Panc1 (cell line): ENCODE measurements at regions not wholly inside any gene's neighbourhood (a gene's known extent, or its start where the extent isn't known, plus 50 kb on each side); places are given as distances from the start of the nearest gene placed in this dataset.

Source experiments
- ATAC-seq: fragments of 200-7000 bp; cut with Tn5 transposase; 2 replicates; pipeline ENCODE4 v1.9.1; 2020; ENCODE audit warnings: mild to moderate bottlenecking, moderate library complexity
- BruUV-seq: library from RNA; stranded (reverse); fragments of 400-500 nt; replicated peaks from 2 replicates; lab custom pipeline; 2021; lab: Mats Ljungman, UMichigan
- CTCF ChIA-PET: fragments of 300-600 bp; sonication (Branson Sonifier 250); formaldehyde crosslinking; loops from one replicate; lab custom pipeline; 2022; ENCODE audit warnings: antibody characterized with exemption; lab: Charles Lee
- POLR2A ChIA-PET: fragments of 300-600 bp; sonication (Branson Sonifier 250); formaldehyde crosslinking; loops from one replicate; lab custom pipeline; 2022; ENCODE audit warnings: antibody characterized with exemption; lab: Charles Lee
- DNase-seq: peaks from one replicate; pipeline ENCODE4 v3.0.0-alpha.2; 2010; ENCODE audit warnings: low read depth, low spot score
- H3K27ac ChIP-seq: 2 replicates; pipeline ENCODE4 v1.5.1; 2011; ENCODE audit warnings: mild to moderate bottlenecking, low read length, inconsistent platforms
- H3K27me3 ChIP-seq: fragments of 200-500 bp; sonication (Bioruptor generic); 2 replicates; pipeline ENCODE4 v1.6.0; 2014; ENCODE audit warnings: low read length, inconsistent platforms; ENCODE audit not compliant: control insufficient read depth, insufficient read depth
- H3K36me3 ChIP-seq: fragments of 200-500 bp; sonication (Bioruptor generic); 2 replicates; pipeline ENCODE4 v1.5.1; 2014; ENCODE audit warnings: inconsistent platforms, mild to moderate bottlenecking, low read length, moderate library complexity; ENCODE audit not compliant: control insufficient read depth, insufficient read depth
- H3K4me1 ChIP-seq: 2 replicates; pipeline ENCODE4 v1.5.1; 2011; ENCODE audit warnings: inconsistent platforms, mild to moderate bottlenecking, low read length, moderate library complexity; ENCODE audit not compliant: control insufficient read depth, insufficient read depth
- H3K4me3 ChIP-seq, 2 experiments: 2 replicates each; pipeline ENCODE4 v1.5.1; 2011 to 2012; ENCODE audit warnings: low read depth in 2 of 2, low read length in 2 of 2, mild to moderate bottlenecking in 2 of 2, inconsistent platforms in 1 of 2, moderate library complexity in 1 of 2
- H3K9me3 ChIP-seq: fragments of 200-500 bp; sonication (Bioruptor generic); 2 replicates; pipeline ENCODE4 v1.5.1; 2014; ENCODE audit warnings: low read depth, mild to moderate bottlenecking, inconsistent platforms, low read length, moderate library complexity; ENCODE audit not compliant: control insufficient read depth, insufficient read depth
- POLR2AphosphoS5 ChIP-seq: IDR thresholded peaks from 2 replicates; pipeline ENCODE4 v1.6.1; 2012; ENCODE audit warnings: mild to moderate bottlenecking, low read depth, low read length, moderate library complexity
- SIN3A ChIP-seq: IDR thresholded peaks from 2 replicates; pipeline ENCODE4 v1.6.1; 2012; ENCODE audit warnings: low read depth, mild to moderate bottlenecking, low read length, moderate library complexity, borderline replicate concordance; ENCODE audit not compliant: insufficient read depth
- TCF7L2 ChIP-seq: IDR thresholded peaks from 2 replicates; pipeline ENCODE4 v1.6.1; 2011; ENCODE audit warnings: mild to moderate bottlenecking, low read depth, low read length, inconsistent platforms
- in situ Hi-C: cut with HindIII; loops from 2 replicates; pipeline ENCODE4 v1.10.0; 2016; ENCODE audit warnings: low sequenced_read_pairs, low pct_unique_long_range_greater_than_20kb
- intact Hi-C: fragments of 100-400 bp; cut with micrococcal nuclease; formaldehyde crosslinking; loops from one replicate; pipeline ENCODE4 v1.10.0; 2022; ENCODE audit not compliant: unreplicated experiment
- TF ChIP-seq, protein P1 (sequence below), 2 experiments: IDR thresholded peaks; 2 replicates each; pipeline ENCODE4 v1.6.1; 2011 to 2012; ENCODE audit warnings: low read depth in 2 of 2, control low read depth in 1 of 2, low read length in 1 of 2, mild to moderate bottlenecking in 1 of 2, moderate library complexity in 1 of 2; ENCODE audit not compliant: insufficient read depth in 1 of 2
- TF ChIP-seq, protein P2 (sequence below): fragments of 450-650 bp; IDR thresholded peaks from 2 replicates; pipeline ENCODE4 v1.5.1; 2017; ENCODE audit warnings: mild to moderate bottlenecking

DNA sequence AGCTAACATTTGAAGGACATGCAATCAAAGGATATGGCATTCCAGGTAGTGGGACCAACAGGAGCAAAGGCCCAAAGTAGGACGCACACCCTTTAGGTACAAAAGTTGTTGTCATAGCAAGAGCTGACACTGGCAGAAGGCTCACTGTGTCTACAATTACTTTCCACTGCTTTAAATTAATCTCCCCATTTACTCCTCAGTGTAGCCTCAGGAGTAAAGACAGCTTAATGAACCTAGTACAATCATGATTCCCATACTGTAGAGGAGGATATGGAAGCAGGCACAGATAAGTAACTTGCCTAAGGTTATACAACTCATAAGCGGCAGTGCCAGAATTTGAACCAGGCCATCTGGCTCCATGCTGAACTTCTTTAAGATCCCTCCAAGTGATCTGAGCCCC is 212.9 kb upstream of the SFSWAP start:
- Histone ChIP-seq H3K4me3 (no peak overlapping the region), H3K27ac (no peak overlapping the region), H3K36me3 (no peaks in the 10 kb centered on the region), H3K27me3 (peaks cover 6% of the 10 kb centered on the region; the same call in 1 of the 2 replicates), H3K4me1 (no peaks in the 10 kb centered on the region), H3K9me3 (no peaks in the 10 kb centered on the region)
- BruUV-seq, result no TSS peak
- ATAC-seq, result no peak
- DNase-seq, result no peak
- TF ChIP-seq SIN3A, result no peak
- TF ChIP-seq, protein P1, sequence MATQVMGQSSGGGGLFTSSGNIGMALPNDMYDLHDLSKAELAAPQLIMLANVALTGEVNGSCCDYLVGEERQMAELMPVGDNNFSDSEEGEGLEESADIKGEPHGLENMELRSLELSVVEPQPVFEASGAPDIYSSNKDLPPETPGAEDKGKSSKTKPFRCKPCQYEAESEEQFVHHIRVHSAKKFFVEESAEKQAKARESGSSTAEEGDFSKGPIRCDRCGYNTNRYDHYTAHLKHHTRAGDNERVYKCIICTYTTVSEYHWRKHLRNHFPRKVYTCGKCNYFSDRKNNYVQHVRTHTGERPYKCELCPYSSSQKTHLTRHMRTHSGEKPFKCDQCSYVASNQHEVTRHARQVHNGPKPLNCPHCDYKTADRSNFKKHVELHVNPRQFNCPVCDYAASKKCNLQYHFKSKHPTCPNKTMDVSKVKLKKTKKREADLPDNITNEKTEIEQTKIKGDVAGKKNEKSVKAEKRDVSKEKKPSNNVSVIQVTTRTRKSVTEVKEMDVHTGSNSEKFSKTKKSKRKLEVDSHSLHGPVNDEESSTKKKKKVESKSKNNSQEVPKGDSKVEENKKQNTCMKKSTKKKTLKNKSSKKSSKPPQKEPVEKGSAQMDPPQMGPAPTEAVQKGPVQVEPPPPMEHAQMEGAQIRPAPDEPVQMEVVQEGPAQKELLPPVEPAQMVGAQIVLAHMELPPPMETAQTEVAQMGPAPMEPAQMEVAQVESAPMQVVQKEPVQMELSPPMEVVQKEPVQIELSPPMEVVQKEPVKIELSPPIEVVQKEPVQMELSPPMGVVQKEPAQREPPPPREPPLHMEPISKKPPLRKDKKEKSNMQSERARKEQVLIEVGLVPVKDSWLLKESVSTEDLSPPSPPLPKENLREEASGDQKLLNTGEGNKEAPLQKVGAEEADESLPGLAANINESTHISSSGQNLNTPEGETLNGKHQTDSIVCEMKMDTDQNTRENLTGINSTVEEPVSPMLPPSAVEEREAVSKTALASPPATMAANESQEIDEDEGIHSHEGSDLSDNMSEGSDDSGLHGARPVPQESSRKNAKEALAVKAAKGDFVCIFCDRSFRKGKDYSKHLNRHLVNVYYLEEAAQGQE (IDR thresholded peaks at IDR 0.05; ENCODE audit: insufficient read depth in 1 of 2, low read depth in 2 of 2, low read length in 1 of 2), result no peak
- TF ChIP-seq POLR2AphosphoS5, result no peak
- TF ChIP-seq, protein P2, sequence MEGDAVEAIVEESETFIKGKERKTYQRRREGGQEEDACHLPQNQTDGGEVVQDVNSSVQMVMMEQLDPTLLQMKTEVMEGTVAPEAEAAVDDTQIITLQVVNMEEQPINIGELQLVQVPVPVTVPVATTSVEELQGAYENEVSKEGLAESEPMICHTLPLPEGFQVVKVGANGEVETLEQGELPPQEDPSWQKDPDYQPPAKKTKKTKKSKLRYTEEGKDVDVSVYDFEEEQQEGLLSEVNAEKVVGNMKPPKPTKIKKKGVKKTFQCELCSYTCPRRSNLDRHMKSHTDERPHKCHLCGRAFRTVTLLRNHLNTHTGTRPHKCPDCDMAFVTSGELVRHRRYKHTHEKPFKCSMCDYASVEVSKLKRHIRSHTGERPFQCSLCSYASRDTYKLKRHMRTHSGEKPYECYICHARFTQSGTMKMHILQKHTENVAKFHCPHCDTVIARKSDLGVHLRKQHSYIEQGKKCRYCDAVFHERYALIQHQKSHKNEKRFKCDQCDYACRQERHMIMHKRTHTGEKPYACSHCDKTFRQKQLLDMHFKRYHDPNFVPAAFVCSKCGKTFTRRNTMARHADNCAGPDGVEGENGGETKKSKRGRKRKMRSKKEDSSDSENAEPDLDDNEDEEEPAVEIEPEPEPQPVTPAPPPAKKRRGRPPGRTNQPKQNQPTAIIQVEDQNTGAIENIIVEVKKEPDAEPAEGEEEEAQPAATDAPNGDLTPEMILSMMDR, result no peak
- no peak for TF ChIP-seq TCF7L2
- in situ Hi-C loops, result no loop called here
- intact Hi-C loops, result no loop called here
- ChIA-PET POLR2A (no interaction called here), CTCF (no interaction called here)

DNA sequence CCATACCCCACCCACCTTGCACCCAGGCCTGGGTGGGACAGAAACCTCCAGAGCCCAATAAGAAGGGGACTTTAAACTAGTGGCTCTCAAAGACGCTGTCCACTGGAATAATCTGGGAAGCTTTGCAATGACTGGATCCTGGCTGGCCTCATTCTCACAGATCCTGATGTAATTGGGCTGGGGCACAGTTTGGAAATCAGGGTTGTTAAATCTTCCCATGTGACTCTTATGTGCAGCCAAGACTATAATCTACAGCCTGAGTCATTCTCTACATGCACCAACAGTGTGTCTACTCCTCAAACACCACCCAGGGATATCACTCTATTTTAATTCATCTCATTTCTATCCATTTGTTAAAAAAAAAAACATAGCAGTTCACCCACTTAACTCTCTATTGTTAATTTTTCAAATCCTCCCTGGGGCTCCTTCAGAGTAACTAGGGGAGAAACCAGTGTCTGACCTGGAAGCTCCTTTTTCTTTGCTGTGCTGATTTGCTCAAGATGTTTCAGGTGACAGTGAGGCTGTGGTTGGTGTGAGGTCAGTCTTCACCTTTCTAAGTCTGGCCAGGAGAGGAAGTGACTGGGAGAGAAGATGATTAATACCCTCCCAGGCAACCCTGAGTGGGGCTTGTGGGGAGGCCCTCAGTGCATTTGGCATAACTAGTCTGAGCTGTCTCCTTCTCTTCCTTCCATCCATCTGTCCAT is 211.6 kb upstream of the SFSWAP start:
- TF ChIP-seq, protein P1 (IDR thresholded peaks at IDR 0.05; ENCODE audit: insufficient read depth in 1 of 2, low read depth in 2 of 2, low read length in 1 of 2), result no peak
- TF ChIP-seq SIN3A (no peak), TCF7L2 (no peak), POLR2AphosphoS5 (no peak)
- TF ChIP-seq, protein P2, result no peak
- no peaks in the 10 kb centered on the region for H3K4me1 ChIP-seq
- H3K4me3 ChIP-seq, result no peak overlapping the region
- intact Hi-C loops, result no loop called here
- peaks cover 6% of the 10 kb centered on the region; the same call in 1 of the 2 replicates for H3K27me3 ChIP-seq
- CTCF ChIA-PET, result no interaction called here
- H3K9me3 ChIP-seq, result no peaks in the 10 kb centered on the region
- no TSS peak for BruUV-seq
- DNase-seq, result no peak
- in situ Hi-C loops, result no loop called here
- no peak for ATAC-seq
- POLR2A ChIA-PET, result interaction anchor here (0.6 kb wide), 1 partner anchor 493 kb away, joined by 4 read pairs; no protein-coding TSS in a partner anchor
- H3K36me3 ChIP-seq, result no peaks in the 10 kb centered on the region
- no peak overlapping the region for H3K27ac ChIP-seq
